ENCODE measurements at regions not wholly inside any gene's neighbourhood (a gene's known extent, or its start where the extent isn't known, plus 50 kb on each side); places are given as distances from the start of the nearest gene placed in this dataset.

DNA sequence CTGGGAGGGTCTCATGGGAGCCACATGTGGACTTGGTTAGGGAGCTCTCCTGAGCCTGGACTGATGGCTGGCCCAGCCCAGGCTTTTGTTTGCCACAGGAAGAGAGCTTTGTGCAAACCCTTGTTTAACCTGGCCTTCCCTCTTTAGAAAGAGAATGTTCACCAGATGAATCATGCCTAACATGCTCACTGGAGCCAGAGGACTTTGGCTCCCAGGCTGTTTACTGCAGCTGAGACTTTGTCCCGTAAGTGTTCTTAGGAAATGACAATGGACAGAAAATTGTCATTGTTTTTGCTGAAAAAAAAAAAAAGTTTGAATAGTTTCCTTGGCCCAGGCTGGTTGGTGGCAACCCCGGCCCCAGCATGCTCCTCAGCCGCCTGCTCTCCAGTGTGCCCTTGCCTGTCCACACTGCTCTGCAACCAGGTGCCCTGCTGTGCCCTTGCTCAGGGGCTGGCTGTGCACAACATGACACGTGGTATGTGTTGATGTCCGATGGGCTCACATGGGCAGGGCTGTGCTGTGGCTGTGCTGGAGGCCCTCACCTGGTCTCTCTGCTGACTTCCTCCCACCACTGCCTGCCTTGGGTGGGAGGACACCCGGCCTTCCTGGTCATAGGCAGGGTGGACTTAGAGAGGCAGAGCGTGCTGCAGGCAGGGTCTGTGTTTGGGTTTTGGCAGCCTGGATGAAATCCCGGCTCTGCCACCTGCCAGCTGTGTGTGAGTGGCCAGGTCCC lies 215.3 kb upstream of the ZNF32 start:
- DNase-seq = no peak

DNA sequence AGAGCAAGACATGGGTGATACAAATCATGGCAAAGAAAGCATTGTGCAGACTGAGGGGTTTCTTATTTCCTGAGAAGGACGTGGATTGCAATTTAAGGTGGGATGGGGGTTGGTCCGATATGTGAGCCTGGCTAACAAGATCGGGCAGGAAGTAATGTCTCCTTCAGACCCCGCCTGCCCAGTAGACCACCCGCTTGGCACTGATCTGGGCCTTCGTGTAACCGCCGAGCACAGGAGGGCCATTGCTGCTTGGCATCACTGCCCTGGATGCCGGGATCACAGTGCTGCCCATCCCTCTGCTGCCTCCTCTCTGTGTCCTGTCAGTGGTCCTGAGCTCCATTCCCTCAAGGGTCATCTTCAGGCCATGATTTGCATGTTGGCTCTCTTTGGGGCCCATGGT lies 214.6 kb upstream of the ZNF32 start:
- DNase-seq = no peak

DNA sequence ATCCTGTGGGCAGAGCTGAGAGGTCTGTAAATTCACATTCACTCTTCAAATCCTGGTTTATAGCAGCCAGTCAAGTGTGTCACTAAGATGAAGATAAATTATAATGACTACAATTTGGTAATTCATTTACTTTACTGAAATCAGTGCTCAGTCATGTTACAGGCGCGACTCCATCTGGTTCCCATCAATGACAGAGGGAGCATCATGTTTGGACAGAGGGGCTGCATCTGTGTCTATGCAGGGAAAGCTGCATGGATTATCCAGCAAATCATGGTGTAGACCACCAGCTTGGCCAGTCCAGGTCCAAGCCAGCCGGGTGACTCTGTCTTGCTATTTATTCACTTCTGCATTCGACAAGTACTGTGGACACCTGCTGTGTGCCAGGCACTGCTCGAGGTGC lies 214.1 kb upstream of the ZNF32 start:
- DNase-seq = no peak

DNA sequence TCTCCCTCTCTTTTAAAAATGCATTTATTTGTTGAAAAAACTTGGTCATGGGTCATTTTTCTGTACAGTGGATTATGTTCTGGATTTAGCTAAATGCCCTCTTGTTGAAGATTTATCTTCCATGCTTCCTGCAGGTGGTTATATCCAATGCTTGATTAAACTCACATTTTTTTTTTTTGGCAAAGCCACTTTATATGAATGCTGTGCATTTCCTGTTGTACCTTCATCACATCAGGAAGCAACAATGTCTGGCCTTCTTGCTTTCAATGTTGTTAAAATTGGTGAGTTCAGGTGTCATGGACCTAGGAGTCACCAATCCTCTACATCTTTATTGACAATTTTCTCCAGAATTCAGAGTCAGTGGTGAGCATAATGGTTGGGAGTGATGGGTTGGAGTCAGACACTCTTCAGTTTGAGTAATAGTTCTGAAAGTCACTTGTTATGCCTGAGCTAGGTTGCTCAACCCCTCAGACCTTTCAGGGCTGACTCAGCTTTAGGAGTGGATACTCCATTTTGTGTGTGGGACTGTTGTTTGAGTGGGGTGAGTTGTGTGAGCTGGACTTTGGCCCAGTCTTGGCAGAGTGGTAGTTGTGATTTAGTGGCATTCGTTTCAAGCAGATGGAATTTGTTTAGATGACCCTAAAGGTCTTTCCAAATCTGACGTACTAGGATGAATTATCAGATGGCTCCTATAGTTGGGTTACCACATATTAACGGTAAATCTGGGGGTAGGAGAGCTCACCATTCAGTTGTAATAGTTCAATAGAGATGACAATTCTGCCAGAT lies 213.5 kb upstream of the ZNF32 start:
- DNase-seq = no peak

DNA sequence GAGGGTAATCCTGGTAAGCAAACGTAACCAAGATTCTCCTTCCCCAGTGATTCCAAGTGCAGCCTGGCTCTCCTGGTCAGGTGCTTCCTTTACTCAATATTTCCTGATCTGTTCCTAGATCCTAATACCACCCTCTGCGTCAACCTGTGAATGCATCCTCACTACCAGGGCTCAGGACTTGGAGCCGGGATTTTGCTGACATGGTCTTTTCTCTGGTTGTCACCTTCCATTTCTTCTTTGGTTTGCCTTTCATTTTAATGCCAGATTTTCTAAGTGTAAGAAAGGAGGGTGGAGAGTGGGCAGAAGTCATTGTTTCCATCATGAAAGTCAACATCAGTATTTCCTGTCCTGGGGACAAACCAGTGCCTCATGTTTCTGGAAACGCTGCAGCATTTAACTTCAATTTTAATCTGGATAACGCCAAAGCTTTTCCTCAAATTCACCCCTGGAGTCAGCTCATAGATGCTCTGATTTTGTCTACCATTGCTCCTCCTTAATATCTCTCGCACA lies 210.4 kb upstream of the ZNF32 start:
- DNase-seq = no peak

DNA sequence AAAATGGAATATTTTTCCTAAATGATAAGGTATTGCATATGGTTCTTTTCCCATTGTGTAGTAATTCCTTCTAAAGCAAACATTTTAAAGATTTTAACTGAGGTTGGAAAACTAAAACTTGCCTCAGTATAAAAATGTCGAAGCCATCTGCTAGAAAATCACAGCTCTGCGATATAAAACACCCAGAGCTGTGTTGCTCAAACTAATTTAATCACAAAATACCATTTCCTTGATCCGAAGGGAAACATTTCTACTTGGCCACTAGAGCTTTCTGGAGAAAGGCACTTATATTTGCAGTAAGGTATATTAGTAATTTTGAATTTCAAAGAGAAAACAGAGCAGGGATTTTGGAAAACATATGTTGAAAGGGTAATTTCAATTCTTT lies 209.2 kb upstream of the ZNF32 start:
- no peak for DNase-seq

DNA sequence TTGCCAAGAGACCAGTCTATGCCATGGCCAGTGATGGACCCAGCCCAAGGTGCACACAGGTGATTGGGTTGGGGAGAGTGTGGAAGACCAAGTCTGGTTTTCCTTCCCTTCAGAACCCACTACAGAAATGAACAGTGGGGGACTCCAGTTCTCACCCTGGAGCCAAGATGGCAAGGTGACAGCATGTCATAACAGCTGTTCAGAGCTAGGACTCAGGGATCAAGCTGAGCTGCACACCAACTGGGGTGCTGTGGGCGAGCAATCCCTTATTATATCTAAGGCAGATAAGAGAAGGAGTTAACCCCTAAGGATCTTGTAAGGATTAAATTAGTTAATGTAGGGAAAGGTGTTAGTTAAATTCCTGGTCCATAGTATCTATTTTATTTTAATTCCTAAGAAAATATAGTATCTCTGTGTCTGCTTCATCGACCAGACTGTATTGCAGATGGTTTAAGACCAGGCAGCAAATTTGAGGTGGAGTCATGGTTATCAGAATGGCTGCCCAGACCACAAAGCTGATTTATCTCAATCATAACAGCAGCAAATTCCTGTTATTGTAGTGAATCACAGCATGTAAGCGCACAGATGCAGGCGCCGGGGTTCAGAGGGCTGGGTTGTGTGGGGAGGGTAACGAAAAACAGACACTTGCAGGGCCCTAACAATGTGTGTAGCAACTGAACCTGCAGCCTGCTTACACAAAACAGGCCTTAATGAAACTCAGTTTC lies 208.7 kb upstream of the ZNF32 start:
- no peak for DNase-seq

DNA sequence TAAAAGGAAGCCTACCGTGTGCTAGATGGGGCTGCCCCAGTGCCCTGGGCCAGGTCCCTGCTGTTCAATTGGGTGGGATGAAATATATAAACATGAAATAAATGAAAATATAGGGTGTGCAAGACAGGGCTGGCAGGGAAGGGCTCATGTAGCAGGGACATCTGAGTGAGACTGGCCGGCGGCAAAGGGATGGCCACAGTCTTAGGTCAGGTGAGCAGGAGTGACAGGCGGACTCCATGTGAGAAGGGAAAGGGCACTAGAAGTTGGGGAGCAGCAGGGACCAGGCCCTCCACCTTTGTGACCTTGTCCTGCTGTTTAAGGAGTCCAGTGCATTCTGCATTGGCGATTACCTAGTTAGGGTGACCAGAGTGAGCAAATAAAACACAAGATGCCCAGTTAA lies 207.6 kb upstream of the ZNF32 start:
- DNase-seq = no peak

DNA sequence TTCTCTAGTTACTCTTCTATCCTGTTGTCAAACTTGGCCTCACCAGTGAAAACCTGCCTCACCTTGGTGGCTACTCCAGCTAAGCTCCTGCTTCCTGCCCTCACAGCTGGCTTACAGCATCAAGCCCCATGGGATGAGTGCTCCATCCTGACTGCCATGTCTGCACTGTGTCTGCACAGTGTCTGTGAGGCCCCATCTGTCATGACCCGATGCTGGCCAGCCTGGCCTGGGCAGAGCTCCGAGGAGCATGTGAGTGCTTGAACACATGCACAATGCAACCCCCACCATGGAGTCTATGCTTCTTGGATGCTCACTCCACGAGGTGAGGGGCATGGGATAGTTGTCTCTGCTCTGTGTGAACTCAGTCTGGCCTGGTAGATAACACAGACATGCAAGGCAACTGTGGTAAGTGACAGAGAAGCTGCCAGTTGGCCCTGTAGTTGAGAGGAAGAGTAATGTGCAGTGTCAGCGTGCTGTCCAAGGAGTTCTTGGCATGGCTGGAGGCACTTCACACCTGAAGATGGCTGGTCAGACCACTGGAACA lies 207.1 kb upstream of the ZNF32 start:
- no peak for DNase-seq

DNA sequence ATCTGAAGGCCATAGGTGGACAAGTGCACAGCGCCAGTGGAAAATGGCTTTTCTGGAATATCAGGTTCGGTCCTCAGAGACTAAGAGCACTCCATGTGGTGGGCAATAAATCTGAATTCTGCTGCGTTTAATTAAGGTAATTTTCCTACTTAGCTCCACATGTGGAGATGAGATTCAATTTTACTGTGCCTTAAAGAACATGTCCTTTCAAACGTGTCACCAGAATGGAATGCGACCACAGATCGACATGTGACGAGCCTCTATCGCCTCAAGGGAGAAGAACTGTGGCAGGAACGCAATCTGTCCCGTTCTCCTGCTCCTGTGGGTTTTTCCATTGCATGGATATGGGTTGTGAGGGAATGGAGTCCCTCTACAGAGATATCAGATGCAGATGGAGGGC lies 205.3 kb upstream of the ZNF32 start:
- DNase-seq = no peak

DNA sequence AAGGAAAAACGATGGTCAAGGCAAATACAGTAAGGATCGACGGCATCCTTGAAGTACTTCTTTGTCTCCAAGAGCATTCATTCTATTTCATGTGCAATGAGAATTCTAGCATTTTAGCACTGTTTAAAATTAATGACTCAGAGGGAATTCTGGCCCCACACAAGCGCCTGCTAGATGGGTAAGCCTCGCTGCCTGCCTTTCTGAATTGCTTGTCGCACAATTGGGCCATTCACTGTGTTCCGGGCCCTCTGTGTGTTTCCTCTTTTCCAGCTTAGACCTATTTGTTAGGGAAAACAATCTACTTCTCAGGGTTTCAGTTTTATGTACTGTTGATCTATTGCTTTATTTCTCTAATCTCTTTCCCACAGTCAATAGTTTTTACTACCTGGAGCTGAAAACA lies 204.7 kb upstream of the ZNF32 start:
- DNase-seq = no peak

DNA sequence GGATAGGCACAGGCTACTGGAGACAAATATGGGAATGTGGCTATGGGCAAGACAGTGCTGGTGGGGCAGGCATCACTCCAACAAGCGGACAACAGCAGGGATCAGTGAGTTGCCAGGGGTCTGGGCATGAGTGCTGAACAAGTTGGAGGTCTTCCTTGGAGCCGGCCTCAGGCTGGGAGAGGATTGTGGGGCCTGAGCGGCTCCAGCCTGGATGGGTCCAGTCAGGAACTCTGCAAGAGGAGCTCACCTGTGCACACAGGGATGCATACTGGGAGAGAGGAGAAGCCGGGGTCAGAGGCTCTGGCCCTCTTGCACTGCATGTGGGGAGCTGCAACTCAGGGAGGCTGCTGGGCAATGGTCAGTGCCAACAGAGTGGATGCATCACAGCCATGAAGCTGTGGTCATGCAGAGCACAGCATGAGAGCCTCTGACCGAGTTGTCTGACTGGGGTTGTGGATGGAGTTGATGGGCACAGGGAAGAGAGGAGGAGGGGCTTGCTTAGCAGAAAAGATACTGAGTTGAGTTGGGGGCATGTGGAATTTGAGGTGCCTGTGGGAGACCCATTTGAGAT lies 204.0 kb upstream of the ZNF32 start:
- no peak for DNase-seq

DNA sequence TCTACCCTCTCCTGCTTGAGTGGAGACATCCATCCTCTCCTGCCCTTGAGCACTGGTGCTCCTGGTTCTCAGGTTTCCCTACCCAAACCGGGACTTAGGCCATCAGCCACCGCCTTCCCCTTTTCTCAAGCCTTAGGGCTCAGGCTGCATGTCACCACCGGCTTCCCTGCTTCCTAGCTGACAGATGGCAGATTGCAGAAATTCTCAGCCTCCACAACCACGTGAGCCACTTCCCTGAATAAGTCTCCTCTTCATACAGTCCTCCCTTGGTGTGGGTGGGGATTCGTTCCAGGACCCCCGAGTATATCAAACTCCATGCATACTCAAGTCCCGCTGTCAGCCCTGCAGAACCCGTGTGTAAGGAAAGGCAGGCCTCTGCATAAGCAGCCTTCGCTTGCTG lies 203.5 kb upstream of the ZNF32 start:
- no peak for DNase-seq

DNA sequence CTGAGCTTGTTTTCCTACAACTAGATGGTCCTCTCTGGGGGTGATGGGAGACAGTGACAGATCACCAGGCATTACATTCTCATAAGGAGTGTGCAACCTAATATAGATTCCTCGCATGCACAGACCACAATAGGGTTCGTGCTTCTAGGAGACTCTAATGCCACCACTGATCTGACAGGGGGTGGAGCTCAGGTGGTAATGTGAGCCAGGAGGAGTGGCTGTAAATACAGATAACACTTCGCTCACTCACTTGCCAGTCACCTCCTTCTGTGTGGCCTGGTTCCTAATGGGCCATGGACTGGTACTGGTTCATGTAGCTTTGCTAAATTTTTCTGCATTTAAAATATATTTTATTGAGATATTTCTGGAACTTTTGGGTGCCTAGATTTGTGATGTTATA lies 202.3 kb upstream of the ZNF32 start:
- no peak for DNase-seq

DNA sequence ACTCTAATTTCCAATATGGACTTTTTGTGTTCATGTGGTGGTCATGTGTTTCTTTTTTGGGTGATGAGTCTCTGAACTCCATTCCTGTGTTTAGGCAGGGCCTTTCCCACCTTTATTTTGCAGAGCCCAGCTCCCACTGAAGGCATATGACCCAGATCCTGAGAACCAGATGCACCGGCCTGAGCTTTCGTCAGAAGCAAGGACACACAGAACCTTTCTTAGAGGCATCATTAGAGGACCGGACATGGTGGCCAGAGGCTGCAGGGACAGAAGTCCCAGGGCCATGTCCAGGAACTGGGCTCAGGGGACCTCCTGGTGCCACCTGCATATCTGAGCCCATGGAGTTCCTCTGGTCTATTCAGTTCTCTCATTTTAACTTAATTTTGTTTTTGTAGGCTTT lies 200.9 kb upstream of the ZNF32 start:
- no peak for DNase-seq

DNA sequence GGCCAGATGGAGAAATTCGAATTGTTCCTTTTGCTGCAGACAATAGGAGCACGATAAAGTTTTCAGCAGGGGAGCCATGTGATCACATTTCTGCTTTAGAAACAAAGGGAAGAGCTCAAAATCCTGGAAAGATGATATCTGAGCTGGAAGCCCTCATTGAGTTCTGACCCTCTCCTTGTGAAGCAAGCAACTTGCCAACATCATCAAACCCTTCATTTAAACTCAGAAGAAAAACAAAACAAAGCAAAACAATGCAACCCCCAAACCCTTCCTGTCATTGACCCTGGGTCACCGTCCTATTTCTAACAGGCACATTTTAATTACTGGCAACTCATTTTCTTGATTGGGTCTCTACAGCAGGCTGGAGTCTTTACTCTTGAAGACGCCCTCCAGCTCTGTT lies 198.3 kb upstream of the ZNF32 start:
- DNase-seq = no peak

DNA sequence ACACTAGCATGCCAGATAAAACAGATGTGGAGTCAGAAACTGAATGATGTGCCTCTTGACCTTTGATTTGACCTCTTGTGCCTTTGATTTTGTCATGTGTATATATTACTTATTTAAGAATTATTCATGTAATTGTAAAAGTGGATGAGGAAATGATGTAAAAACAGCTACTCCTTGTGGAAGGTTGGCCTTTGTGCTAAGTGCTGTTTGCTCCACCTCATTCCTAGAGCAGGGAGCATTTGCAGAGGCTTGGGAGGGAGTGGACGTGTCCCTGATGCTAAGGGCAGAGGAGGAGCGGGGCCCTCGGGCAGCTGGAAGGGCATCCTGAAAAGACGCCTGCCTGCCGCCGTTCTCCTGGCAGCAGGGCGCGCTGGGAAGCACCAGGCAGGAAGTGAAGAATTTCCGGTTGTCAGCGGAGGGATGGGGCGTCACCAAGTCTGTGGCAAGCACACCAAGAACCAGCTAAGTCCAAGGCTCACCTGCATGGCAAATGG lies 197.6 kb upstream of the ZNF32 start:
- DNase-seq = no peak

DNA sequence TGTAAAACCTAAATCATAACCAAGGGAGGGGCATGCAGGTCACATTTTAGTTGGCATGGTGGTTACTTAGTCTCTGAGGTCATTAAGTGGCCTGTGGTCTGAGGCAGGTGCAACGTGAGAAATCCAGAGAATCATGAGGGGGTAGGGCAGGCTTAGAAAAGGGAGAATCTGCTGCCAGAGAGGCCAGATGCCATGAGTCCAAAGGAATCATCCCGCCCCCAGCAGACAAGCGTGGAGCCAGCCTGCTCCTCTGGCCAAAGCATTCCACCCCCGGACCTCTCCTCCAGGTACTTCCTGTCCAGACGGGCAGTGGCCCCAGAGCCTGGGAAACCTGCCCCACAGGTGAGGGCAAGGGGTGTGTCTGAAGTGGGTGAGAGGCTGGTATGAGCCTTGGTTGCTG lies 196.4 kb upstream of the ZNF32 start:
- DNase-seq = no peak

DNA sequence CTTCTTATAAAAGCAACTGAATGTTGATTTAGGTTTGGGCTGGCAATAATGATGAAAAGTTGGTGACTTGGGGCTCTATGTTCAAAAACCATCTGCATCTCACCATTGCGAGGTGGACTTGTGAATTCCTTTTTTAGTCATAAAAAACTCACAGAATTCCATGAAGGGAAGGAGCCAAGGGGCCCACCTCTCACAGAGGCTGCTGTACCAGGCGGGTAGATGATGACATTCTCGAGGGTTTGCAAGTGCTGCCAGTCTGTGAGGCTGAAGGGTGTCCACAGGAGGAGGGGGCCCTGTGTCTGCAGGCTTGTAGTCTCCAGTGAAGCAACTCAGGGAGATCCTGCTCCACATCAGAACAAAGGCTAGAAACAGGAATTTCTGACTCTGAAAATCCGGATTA lies 195.5 kb upstream of the ZNF32 start:
- no peak for DNase-seq

DNA sequence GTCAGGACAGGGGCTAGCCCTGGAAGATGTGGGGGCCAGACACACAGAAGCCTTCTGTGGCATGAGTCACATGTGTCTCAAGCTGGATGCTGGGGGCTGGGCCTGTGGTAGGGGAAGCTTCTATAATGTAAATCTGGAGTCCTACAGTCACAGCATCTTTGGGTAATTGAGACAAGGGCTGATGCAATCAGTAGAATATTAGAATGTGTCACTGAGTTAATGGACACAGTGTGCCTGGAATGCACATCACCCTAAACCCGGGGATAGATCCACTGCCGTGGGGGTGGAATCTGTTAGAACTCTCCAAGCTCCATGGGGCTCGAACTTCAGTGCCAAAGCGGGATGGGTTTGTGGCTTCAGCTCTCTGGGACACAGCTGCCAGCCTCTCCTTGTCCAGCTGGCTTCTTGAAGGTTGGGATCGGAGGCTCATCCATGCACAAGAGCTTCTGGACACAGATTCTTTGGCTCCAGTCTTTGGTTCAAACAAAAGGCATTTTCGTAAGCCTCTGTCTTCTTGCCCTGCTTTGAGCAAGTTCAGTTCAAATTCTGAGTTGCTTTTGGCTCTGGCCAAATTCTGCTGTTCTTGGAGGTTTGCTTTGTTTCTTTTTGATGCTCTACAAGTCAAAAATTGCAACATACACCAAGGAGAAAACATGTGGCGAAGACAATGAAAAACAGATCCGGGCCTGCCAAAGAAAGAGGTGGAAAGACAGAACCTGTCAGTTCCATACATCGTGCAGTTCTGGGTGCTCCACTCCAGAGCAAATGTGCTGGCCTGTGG lies 194.8 kb upstream of the ZNF32 start:
- no peak for DNase-seq

DNA sequence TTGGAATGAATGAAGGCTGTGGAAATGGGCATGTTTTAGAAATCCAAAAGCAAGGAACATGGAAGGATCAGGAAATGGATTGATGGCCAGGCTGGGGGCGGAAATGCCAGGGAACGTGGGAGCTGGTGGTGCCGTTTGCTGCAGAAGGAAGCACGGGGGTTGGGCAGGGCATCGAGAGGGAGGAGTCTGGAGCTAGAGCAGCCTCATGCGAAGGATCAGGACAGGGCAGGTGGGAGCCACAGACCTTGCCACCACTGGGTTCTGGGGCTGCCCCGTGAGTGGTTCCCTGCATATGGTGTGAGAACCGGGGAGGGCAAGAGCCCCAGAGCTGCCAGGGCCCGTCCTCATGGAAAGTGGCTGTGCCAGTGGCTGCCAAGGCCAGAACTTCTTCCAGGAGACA lies 193.8 kb upstream of the ZNF32 start:
- DNase-seq = no peak

DNA sequence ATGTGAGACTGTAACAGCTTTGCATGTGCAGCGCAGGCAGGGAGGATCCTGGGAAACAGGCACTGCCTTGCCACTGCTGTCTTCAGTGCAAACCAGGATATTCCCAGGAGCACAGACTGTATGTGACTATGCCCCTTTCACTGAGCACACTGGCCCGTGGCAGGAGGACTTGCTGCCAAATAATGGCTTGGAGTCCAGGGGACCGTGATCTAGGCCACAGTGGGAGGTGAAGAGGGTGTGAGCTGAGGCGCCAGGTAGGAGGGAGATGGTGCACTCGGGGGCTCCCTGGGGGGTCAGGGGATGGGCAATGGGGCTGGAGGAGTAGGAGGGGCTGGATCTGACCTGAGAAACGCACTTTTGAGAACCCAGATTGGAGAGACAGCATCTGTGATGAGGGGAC lies 193.4 kb upstream of the ZNF32 start:
- no peak for DNase-seq
